ENCODE measurements at regions not wholly inside any gene's neighbourhood (a gene's known extent, or its start where the extent isn't known, plus 50 kb on each side); places are given as distances from the start of the nearest gene placed in this dataset.

DNA sequence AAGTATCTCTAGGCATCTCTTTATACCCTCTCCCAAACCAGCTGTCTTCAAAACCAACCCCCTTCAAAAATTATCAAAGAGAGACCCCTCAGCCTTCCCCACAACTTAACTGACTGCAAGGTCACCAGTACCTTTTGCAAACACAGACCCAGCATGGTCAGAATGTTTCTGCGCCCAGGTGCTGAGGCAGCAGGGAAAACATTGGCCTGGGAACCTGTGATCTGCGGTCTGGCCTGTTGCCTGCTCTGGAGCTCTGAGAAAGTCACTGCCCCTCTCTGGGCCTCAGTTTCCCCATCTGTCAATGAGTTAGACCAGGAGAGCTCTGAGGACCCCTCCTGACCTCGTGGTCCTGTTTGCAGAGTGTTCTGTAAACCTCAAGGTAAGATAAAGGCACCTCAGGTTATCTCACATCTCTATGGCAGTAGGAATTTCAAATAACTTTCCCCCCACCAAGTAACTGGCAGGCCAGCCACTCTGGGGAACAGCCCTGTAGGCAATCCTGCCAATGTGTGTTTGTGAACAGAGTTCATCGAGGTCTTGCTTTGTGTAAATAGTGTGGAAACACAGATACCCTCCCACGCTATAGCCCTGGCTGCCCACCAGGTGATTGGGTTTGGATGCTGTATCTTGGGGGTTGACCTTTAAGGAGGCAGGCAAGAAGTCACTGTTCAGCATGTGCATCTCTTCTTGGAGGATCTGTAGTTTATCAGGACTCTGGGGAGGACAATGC, 50.0 kb upstream of the SMAD6 start:
- DNase-seq (ENCODE audit: low read depth, low spot score) (no peak), FAIRE-seq (no peak)
- no peaks in the 10 kb centered on the region for H4K20me1 ChIP-seq (replicated peaks; ENCODE audit: control insufficient read depth, extremely low read depth, insufficient read depth, low read length)
- H2AFZ ChIP-seq (ENCODE audit: low read depth, low read length) = no peak overlapping the region
- H3K4me3 ChIP-seq (replicated peaks in 1 of 3; ENCODE audit: insufficient read depth in 1 of 3, low read depth in 1 of 3, low read length in 3 of 3) = no peak overlapping the region
- no peak overlapping the region for H3K27ac ChIP-seq (ENCODE audit: insufficient read depth, low read depth, low read length)
- intact Hi-C loops (cut with micrococcal nuclease) = no loop called here
- H3K9me1 ChIP-seq (replicated peaks; ENCODE audit: control insufficient read depth, extremely low read depth, insufficient read depth, low read length) = no peaks in the 10 kb centered on the region
- H3K27me3 ChIP-seq (ENCODE audit: control insufficient read depth in 2 of 2, insufficient read depth in 2 of 2, low read length in 2 of 2) = no peaks in the 10 kb centered on the region
- H3K36me3 ChIP-seq (ENCODE audit: control insufficient read depth in 2 of 2, extremely low read depth in 1 of 2, insufficient read depth in 2 of 2, low read length in 2 of 2) = no peaks in the 10 kb centered on the region
- CTCF ChIA-PET = interaction anchor here (0.7 to 1.1 kb wide), 3 partner anchors 10 to 33 kb away, joined by 3 to 8 read pairs (median 4); no protein-coding TSS in a partner anchor
- no peak overlapping the region for H3K9ac ChIP-seq (replicated peaks; ENCODE audit: extremely low read depth, insufficient read depth, low read length)
- dilution Hi-C loops (cut with MboI; ENCODE audit: extremely low pct_ligation_motif_present, low sequenced_read_pairs) = no loop called here
- H3K4me1 ChIP-seq (ENCODE audit: control insufficient read depth, extremely low read depth, insufficient read depth, low read length) = peaks cover 28% of the 10 kb centered on the region
- BruUV-seq (replicated peaks) = no TSS peak
- POLR2A ChIA-PET = no interaction called here
- no peaks in the 10 kb centered on the region for H3K79me2 ChIP-seq (ENCODE audit: control insufficient read depth, insufficient read depth, low read length)
- H3K4me2 ChIP-seq (ENCODE audit: insufficient read depth, low read length) = no peak overlapping the region
- no peaks in the 10 kb centered on the region for H3K9me3 ChIP-seq (replicated peaks; ENCODE audit: control insufficient read depth, insufficient read depth, low read length)
- no peak for TF ChIP-seq MYC (IDR thresholded peaks at IDR 0.05; ENCODE audit: low read depth, low read length)
- no peak for TF ChIP-seq JUN (IDR thresholded peaks at IDR 0.05; ENCODE audit: borderline replicate concordance, insufficient read depth, insufficient read length, low read depth)
- TF ChIP-seq POLR2AphosphoS5 (IDR thresholded peaks at IDR 0.05; ENCODE audit: insufficient read depth, low read depth, low read length) = no peak
- no peak for TF ChIP-seq POLR2A (IDR thresholded peaks at IDR 0.05; ENCODE audit: low read depth, low read length)
- TF ChIP-seq, protein P1, sequence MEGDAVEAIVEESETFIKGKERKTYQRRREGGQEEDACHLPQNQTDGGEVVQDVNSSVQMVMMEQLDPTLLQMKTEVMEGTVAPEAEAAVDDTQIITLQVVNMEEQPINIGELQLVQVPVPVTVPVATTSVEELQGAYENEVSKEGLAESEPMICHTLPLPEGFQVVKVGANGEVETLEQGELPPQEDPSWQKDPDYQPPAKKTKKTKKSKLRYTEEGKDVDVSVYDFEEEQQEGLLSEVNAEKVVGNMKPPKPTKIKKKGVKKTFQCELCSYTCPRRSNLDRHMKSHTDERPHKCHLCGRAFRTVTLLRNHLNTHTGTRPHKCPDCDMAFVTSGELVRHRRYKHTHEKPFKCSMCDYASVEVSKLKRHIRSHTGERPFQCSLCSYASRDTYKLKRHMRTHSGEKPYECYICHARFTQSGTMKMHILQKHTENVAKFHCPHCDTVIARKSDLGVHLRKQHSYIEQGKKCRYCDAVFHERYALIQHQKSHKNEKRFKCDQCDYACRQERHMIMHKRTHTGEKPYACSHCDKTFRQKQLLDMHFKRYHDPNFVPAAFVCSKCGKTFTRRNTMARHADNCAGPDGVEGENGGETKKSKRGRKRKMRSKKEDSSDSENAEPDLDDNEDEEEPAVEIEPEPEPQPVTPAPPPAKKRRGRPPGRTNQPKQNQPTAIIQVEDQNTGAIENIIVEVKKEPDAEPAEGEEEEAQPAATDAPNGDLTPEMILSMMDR (IDR thresholded peaks at IDR 0.05; ENCODE audit: extremely low read depth in 1 of 2, insufficient read depth in 1 of 2, low read depth in 1 of 2, low read length in 2 of 2) = no peak
- TF ChIP-seq GATA2 (IDR thresholded peaks at IDR 0.05; ENCODE audit: insufficient read depth, insufficient read length, low read depth, low read length) = no peak
- no peak for TF ChIP-seq EZH2 (IDR thresholded peaks at IDR 0.05; ENCODE audit: borderline replicate concordance, low read depth, low read length, severe bottlenecking)
- no peak for TF ChIP-seq FOS (IDR thresholded peaks at IDR 0.05; ENCODE audit: borderline replicate concordance, insufficient read depth, low read length)
- no peak for TF ChIP-seq MAX (IDR thresholded peaks at IDR 0.05; ENCODE audit: insufficient read depth, insufficient read length)

Data from endothelial cell of umbilical vein (primary cell).